ENCODE measurements at regions not wholly inside any gene's neighbourhood (a gene's known extent, or its start where the extent isn't known, plus 50 kb on each side); places are given as distances from the start of the nearest gene placed in this dataset.

DNA sequence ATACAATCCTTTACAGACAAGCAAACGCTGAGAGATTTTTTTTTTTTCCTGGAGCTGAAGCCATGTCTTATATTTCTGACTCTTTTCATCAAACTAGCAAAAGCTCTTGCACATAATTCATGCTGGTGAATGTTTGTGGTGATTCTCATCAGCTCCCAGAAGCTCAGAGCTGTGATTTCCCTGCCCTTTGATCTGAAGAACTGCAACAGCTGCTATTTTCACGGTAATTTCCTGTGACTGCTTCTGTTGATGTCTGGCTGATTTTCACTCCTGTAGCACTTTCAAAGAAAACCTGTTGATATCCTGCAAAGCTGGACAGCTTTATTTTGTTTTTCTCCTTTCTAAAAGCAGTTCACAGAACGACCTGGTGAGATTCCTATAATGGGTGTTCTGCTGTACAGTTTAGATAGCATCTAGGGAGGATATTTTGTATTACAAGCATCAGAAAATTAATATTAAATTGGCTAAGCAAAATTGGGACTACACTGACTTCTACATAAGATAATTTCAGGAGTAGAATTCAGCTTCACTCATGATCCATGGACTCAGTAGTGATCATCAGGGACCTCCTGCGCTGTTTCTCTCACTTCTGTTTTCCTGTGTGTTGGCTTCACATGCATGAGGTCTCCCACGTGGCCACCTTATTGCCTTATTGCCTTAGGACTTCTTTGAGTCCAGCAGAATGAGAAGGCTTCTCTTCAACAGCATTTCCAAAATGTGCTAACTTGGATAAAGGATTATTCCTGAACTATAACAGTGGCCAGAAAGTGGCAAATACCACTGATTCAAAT is 1111.6 kb upstream of the SORCS1 start:
- no peak for DNase-seq

- no peak for DNase-seq
These were observed 1095.9 kb upstream of the SORCS1 start for GRCh38 chr10:108260383-108260906.

DNA sequence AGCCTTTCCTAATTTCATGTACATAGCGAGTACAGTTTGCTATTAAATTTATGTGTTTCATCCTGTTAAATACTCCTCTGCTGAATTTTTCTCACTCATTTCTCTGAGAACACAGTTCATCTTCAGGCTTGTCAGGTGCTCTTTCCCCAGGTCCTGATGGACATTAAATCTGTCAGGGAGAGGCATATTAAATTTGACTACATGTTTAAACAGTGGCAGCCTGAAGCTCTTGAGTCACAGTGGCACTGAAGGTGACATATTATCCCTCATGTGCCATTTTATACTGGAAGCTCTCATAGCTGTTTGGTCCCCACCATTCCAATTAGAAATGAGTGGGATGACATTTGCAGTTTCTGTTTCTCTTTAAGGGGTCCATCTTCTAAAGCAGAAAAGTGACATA is 1089.6 kb upstream of the SORCS1 start:
- DNase-seq = no peak

DNA sequence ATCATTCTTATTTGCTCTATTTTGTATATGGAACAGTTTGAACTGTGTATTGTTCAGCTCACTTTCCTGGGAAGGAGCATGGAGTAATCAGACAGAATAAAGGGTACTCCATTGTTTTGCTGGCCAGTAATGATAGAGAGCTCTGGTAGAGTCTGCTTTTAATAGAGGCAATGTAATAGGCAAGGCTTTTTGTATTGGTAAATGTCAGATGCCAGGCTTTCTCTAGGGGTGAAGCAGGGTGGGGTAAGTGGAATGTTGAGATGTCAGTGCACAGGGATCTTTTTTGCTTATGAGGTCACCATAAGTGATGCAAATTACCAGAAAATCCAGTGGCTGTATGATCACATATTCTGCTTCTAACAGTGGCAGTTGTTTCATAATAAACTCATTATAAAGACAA is 1088.3 kb upstream of the SORCS1 start:
- DNase-seq = no peak

DNA sequence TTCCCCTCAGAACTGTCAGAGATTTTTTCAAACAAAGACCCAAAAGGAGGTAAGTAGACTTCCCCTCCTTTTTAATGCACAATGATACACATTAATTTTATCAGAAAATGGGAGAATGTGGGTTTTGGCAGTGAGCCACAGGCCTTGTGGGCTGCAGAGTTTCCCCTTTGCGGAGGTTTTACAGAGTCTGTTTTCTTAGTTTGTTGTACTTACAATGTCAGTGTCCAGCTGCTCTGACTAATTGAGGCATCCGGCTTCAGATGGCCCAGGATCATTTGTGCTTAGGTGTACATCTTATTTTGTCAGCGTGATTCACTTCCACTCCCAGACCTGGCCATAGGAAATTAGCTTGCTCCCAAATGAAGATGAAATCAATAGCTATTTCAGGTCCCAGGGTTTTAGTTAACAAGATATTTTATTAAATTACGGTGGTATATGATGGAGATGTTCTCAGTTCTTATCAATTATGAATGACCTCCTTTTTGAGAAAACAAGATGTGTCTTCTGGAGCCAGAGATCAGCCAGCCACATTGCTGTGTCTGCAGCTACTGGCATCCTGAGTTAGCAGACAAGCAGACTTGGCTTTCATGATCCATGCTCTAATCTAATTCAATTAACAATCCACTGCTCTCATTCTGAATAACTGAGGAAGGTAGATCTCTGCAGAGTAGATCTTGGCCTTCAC is 1086.6 kb upstream of the SORCS1 start:
- no peak for DNase-seq

DNA sequence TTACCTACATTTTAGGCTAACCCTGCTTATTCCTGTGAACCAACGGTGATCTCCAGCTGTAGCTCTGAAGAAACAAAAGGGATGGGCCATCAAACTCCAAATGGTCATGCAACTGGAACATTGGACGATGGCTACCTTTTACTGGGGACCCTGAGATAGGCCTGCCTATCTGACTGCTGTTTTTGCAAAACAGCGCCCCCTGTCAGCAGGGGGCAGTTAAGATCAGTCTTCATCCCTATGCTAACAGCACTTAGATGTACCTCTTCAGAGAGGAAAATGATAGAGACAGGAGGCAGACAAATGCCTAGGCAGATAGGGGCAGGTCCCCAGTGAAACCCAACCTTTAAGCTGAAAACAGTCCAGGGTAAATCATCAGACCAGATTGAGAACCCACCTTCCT is 1085.4 kb upstream of the SORCS1 start:
- DNase-seq = no peak

- no peak for DNase-seq
These were observed 1080.1 kb upstream of the SORCS1 start for GRCh38 chr10:108244443-108245228.

DNA sequence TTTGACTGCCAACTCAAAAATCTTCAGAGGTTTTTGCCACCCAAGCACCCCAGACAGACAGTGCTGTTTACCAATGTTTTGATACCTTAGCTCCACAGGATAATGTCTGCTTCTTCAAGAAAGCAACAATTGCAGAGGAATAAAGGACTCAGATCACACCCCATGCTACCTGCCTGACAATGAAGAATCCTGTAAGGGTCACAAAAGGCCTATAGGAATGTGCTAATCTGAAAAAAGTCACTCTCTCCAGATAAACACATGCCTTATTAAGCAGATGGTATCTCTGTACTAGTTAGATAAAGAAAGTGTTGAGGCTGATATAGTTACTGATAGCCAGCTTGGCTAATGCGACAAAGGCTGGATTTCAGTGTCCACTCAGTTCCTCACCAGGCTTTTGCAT is 1076.7 kb upstream of the SORCS1 start:
- no peak for DNase-seq

DNA sequence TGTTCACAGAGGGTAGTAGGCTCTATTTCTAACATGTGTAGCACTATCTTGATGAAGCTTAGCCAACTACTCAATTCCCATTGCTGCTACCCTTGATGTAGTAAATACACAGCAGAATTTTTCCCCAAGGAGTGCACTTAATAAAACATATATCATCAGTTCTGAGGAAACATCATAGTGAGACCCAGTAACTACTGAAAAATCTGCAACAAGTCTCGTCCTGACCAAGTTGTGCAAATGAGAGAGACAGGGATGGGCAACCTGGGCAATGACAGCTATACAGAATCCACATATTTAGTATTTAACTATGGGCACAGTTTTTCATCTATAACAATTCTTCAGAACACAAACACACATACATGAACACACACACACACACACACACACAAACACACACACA is 1073.8 kb upstream of the SORCS1 start:
- no peak for DNase-seq

- DNase-seq = no peak
These were observed 1066.1 kb upstream of the SORCS1 start for GRCh38 chr10:108230478-108231170.

DNA sequence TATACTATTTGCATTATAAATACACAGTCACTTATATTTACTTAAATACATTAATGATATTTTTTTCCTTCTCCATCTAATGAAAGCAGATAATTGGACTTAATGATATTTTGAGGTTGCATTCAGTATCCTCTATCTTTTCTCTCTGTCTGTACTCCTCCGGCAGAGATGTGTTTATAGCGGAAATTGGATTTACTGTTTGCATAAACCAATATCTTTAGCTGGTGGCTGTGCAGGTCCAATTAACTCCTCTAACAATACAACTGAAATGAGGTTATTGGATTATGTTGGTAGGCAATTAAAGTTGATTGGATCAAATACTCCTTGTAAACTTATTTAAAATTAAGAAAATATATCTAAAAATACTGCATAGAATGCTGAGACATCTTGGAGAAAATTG is 1044.2 kb upstream of the SORCS1 start:
- no peak for DNase-seq

- DNase-seq = no peak
These were observed 1043.5 kb upstream of the SORCS1 start for GRCh38 chr10:108208038-108208437.

- peak; percentile 27 for DNase-seq
These were observed 1040.2 kb upstream of the SORCS1 start for GRCh38 chr10:108204528-108205305.

DNA sequence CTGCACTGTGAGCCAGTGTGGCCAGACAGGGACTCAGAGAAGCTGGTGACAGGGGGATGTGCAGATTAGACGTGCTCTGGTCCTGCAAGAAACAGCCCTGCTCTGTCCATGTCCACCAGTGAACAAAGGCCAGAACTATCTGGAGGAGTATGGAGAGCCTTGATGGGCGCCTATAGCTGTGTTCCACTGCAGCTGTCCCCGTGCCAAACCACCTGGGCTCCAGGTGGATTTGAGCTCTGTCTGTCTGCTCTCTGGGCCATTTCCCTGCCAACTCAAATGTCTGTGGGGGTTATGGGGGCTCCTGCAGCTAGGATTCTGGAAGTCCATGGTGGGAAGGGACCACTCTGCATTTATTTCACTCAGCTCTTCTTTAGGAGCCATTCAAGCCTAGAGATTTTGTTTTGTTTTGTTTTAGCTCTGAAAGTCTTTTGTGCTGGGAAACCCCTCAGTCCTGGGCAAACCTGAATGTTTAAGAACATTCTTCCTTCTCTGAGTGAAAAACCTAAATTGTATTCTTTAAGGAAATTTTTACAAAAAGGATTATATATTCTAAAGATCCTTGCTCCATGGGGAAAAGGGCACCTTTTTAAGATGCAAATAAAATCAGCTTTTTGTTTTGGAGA is 1039.5 kb upstream of the SORCS1 start:
- DNase-seq = no peak

- DNase-seq = no peak
These were observed 1023.0 kb upstream of the SORCS1 start for GRCh38 chr10:108187408-108188012.

GRCh38 chr10:108184114-108184513 is 1019.6 kb upstream of the SORCS1 start:
- no peak for DNase-seq

GRCh38 chr10:108180878-108181277 is 1016.4 kb upstream of the SORCS1 start:
- no peak for DNase-seq

DNA sequence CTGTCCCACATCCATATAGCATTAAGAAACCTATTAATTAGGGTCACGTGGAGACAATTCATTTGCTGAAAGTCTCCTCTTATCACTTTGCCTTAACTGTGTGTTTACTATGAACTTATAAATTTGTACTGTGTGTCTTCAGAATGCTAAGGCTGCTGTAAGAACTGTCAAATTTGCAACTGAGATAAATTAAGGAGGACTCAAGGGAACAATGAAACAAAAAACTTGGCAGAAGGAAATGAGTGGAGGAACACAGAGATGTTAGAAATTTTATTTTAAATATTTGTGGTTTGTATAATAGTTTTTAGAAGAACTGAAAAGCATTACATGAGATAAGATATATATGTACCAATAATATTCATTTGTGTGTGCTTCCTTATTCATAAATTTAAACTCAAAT is 1005.3 kb upstream of the SORCS1 start:
- DNase-seq = no peak

GRCh38 chr10:108167766-108168165 is 1003.3 kb upstream of the SORCS1 start:
- DNase-seq = no peak

GRCh38 chr10:108166401-108166800 is 1001.9 kb upstream of the SORCS1 start:
- no peak for DNase-seq

DNA sequence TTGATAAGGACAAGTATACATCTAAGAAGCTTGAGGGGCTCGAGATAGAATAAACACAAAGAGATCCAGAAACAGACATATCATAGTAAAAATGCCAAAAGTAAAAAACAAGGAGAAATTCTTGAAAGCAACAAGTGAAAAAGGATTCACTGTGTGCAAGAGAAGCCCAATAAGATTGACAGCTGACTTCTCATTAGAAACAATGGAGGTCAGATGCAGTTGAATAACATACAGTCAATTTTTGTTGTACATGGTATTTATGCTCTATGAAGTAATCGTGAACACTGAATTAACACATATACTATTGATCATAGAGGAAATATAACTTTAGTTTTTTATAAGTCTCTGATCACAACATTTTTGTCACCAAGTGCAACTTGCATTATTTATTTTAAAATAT is 982.8 kb upstream of the SORCS1 start:
- no peak for DNase-seq

Measured in activated CD4-positive, alpha-beta T cell treated with anti-CD3 and anti-CD28 coated beads, Interleukin-2, Interleukin-6, amounts not matched to agents 100 ng/mL and 50 ng/mL, durations not matched to agents 16 hours and 8 hours (primary cell).